ENCODE measurements at regions not wholly inside any gene's neighbourhood (a gene's known extent, or its start where the extent isn't known, plus 50 kb on each side); places are given as distances from the start of the nearest gene placed in this dataset.
A peak's percentile ranks its signal among the peaks of the same experiment; 100 is the strongest.

DNA sequence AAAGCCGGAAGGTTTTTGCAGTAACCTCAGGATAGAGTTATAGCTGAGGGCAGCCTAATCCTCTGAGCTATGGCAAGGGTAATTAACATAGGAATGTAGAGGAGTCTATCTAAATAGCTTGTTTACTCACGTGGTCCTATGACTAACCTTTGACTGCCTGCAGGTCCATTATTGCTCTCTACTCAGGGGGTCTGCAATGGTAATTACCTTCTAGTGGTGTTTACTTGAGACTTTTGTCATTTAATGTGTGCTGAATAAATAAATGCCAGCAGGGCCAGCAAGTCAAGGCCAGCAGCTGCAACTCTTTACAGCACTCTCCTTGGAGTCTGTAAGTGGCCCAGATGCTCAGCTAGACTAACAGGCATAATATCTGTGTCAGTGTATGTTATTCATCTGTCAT lies 212.7 kb upstream of the FMR1 start:
- no peak for DNase-seq

DNA sequence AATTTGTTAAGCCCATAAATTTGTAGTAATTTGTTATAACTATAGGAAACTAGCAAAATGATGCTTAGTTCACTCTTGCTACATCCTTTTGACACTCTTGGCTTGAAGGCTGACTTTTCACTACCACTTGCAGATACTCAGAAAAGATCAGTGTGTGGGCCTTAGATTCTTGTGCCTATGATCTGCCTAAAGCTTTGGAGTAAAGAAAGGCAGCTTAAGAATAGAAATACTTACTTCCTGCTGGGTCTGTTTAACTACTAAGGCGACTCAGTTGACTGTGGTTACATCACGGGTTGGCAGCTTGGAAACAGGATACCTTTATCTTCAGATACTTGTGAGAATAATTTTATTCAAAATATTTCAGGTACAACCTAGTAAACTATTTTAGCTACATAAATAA lies 201.4 kb upstream of the FMR1 start:
- DNase-seq: no peak

DNA sequence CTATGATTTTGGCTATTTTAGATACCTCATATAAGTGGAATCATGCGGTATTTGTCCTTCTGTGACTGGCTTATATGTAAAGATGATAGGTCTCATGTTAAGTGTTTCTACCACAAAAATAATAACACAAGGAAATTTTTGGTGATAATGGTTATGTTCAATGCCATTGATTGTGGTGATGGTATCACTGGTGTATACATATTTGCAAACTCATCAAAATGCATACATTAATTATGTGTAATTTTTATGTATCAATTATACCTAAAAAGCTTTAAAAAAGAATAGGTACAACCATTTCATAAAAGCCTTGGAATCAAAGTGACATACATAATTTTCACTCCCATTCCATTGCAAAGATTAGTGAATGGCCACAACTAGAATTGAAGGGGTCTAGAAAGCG lies 178.3 kb upstream of the FMR1 start:
- no peak for DNase-seq

DNA sequence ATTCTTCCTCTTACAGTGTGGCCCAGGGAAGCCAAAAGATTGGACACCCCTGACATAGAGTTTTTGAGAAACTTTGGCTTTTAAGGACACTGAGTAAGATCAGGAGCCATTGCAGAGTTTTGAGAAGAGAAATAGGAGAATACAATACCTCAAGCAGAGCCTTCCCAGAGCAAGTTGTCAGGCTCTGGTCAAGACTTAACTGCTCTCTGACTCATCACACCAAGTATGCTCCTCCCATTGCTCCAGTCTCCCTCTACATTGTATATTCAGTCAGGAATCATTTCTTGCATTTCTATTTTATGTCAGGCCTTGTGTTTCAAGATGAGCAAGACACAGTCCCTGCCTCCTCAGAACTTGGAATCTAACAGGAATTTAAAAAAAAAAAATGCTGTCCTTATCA lies 176.4 kb upstream of the FMR1 start:
- no peak for DNase-seq

DNA sequence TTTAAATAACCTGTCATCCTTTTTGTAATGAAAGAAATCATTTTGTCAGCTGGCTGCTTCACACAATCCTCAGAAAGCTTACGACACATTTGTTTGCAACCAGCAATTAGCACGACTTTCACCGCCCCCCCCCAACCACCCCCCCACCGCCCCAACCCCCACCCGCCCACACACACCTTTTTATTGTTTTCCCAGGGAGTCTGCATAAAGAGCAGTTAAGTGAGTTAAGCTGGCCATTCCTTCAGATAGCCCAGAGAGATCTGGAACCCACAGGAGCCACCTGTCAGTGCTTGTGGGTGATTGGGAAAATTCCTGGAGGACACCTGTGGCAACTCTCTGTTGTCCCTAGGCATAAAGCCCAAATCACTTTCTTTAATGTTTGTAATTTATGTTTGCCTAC lies 175.7 kb upstream of the FMR1 start:
- DNase-seq: no peak

DNA sequence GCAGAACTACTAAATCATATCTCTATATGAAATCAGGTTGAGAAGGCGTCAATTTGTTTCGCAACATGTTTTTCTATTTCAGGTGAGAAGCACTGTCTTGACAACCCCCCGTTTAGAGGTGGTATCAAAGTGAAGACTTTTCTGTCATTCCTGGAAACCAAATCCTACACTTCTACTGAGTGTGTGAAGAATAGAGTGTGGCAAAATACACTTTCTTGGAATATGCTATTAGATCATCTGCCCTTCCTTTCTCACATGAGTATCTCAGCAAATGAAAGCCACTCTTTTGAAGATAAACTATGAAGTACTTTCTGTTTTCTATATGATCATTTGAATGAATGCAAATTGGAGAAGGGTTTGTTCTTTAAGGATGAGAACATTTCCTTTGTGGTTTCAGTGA lies 174.0 kb upstream of the FMR1 start:
- peak in 1 of 4 experiments; percentile 3 for DNase-seq

DNA sequence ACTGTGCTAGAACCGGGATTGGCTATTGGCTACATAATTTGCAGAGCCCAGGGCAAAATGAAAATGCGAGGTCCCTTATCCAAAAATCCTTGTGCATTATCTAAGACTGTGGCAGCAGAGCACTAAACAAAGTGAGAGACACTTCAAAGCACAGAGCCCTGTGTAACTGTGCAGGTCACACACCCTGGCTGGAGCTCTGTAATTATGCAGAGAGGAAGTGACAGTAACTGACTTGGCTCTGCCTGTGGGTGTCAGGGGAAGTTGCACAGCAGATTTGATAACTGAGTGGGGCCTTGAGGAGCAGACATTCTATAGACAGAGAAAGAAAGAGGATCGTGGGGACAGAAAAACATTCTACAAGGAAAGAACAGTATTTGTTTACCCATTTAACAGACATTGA lies 173.5 kb upstream of the FMR1 start:
- peak; percentile 27 to 61 (median 50) for DNase-seq

DNA sequence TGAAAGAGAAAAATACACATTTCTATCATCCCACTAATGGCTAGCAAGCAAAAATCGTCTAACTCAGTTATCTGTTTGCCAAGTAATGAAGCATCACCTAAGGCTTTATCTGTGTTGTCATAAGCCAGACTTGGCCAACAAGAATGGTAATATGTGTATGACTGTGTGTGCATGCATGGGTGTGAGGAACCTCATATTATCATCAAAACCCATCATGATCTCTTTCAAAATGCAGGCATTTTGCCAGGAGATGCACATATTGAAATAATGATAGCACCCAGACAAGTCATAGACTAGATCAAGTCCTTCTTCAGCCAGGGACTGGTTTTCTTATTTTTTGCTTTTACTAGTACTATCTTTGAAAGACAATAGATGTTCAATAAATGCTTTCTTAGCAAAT lies 172.5 kb upstream of the FMR1 start:
- DNase-seq: no peak

DNA sequence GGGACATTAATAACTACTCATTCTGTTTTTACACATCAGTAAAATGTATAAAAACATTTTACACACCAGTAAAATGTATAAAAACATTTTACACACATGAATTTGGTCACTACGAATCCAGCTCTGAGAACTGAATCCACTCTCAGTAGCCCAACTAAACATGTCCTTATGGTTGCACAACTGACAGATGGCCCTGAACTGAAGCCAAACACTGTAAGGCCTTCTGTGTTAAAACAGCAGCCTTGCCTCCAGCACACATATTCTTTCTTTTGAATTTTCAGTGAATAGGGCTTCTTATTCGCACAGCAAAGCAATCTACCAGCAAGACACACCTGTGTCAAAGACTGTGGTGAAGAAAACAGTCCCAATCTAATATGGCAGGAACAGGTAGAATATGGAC lies 169.9 kb upstream of the FMR1 start:
- no peak for DNase-seq

DNA sequence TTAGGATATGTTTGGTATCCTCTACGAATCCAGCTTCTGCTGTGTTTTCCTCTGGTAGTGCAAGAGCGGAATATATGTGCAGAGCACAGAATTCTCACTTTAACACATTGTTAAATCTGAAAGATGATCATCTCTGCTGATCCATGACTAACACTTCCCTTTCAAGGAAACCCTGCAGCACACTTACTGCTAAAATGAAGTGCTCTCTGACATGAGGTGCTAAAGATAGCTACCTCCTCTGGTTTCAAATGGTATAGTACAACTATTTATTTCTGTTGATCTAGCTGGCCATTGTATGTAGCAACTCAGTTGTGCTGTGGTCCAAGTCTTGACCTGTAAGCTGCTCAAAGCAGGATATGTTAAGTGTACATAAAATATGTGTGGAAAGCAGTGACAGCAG lies 162.4 kb upstream of the FMR1 start:
- no peak for DNase-seq

DNA sequence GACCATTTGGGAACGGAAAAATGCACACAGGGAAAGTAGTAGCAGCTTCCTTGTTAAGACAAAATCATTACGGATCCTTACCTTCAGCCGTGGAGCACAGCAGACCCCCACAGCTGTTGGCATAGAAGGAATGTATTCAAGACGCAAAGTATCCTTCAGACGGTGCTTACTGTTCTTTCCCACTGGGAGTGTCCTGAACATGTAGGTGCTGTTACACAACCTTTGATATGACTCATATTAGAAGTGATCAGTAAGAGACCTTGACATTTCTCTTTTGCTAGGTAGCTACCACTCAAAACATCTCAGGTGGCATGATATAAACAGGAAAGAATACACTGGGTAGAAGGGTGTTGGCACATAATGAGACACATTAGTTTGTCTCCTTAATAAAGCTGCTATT lies 154.0 kb upstream of the FMR1 start:
- DNase-seq: no peak

DNA sequence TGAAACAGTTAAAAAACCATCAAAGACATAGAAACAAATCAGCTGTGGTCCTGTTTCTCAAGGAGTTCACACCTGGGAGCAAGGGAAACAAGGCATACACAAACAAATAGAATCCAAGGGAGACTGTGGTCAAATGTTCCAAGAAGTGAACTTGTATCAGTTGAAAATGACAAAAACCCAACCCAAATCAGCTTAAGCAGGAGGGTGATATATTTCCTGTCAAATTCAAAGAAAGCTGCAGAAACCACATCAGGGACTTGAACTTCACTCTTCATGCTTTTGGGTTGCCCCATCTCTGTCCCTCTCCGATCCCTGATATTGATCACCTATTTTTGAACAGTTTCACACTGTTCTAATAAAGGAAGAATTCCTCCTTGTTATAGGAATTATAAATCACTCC lies 148.6 kb upstream of the FMR1 start:
- no peak for DNase-seq

DNA sequence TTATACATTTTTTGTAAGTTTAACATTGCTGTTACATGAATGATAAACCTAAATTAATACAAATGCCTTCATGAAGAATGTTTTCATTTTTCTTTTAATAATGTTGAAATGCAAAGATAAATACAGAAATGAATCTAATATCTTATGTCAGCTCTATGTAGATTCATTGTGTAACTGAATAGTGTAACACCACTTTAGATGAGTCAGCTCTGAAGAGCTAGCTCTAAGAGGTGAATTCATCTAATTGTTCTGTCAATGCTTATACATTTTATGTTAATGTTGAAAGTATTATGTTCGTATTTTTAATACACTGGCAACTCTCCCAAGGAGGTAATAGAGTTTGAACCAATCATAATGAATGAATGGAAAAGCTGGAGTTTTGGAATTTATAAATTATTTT lies 146.9 kb upstream of the FMR1 start:
- no peak for DNase-seq

DNA sequence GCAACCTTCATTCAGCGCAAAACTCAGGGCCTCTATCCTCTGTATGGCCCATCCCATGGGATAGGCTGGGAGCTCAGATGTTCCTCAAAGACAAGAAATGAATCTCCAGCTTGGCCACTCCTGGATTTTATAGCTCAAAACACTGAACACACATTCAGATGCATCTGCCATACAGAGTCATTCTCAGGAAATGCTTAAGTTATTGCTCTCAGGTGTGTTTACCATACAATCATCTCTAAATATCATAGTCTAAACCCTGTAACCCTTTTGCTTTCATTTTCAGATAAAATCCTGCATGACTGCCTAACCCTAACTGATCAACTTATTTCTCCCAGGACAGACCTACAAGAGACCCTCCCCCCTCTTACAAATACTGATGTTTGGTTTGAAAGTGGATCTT lies 140.9 kb upstream of the FMR1 start:
- no peak for DNase-seq

DNA sequence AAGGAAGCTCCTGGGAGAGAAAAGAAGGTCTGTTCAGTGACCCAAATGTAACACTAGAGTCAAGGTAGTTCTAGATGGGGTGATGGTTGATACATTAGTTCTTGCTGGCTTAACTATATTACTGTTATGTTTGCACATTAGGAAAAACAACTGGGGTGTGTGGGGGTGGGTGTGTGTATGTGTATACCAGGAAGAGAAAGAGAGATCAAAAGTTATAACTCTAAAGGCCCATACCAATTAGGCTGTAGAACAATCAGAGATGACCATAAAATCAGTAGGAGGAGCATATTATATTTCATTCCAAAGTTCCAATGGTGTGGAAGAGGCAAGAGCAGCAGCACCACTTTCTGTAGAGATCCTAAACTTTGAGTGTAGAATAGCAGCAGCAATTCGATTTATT lies 134.7 kb upstream of the FMR1 start:
- no peak for DNase-seq

DNA sequence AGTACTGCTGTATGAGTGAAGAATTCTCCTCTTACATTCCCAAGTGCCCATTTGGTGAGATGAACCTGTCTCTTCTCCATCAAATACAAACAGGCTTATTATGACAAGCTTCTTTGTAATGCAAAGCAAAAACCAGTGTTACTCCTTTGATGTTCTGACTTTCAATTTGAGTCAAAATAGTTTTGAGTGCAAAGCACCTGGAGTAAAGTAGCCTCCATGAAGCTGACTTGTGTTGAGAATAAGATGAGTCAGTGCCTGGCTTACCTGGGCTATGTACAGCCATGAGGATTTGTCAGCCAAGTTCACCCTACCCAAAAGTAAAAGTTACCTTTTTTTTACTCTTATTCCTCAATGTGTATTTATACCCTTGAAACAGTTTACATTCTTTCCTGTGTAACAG lies 132.5 kb upstream of the FMR1 start:
- no peak for DNase-seq

DNA sequence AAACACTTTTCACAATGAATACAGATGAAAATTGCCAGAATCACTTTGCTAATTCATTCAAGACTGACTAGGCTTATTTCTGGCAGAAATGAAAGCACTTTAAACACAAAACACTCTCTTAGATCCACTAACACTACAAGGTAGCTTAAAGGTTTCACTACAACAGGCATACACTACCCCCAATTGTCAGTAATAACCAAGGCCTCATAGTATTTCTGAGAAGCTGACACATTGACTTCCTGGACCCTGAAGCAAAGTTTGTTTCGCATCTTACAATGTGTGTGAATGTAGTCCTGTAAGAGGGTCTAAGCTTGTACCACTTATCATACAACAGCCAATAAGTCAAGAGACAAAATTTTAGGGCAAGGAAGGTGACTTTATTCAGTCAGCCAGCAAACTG lies 129.9 kb upstream of the FMR1 start:
- no peak for DNase-seq

DNA sequence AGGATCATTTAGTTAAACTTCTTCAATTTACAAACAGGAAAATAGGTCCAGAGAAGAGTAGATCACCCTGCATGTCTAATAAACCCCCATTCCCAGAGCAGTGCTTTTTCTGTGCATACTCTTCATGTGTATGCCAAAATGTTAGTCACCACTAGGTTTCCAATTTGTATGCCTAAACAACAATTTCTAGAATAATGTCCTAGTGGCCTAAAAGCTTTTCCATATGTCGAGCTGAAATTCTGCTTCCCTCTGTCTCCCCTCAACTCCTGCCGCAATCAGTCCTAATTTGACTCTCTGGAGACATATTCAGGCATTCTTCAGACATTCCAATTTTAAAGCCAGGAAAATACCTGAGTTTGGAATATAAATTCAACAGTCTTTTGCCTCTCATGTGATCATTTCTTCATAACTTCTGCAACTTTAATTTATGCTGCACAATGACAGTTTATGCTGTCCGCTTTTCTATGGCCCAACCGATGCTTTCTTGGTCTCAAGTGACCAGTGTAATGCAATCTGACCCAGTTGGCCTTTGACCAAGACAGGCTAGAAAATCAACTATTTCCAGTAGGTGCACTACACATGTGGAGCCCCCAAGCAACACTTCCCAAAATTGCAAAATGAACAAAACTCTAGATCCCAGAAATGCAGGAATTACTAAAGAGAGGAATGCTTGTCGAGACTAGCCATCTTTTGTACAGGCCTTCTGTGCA lies 122.9 kb upstream of the FMR1 start:
- no peak for DNase-seq

DNA sequence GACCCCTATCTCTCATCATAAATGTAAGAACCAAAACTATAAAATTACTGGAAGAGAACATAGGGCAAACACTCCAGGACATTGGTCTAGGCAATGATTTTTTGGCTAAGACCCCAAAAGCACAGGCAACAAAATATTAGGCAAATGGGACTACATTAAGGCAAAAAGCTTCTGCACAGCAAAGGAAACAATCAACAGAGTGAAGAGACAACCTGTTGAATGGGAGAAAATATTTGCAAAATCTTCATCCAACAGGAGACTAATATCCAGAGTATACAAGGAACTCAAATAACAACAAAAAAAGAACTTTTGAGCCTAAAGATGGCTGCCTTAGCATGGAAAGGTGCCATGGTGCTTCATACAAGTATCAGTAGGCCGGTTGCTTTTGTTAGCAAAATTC lies 111.1 kb upstream of the FMR1 start:
- DNase-seq: no peak

DNA sequence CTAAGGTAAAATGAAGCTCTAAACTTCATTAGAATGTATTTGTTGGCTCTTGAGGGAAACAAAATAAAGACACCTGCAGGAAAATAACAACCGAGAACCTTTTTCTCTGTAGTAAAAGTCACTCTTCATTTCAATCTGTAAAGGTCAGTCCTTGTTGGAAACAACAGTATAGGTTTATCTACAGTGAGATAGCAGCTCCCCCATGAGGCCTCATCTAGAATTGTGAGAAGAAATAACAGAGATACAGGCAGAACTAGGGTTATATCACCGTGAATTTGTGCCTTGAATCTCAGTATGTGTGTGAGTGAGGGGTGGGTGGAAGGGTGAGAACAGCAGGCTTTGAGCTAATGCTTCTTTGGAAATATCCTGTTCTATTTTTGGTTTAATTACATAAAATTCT lies 107.8 kb upstream of the FMR1 start:
- DNase-seq: peak; percentile 21 to 49 (median 39)

DNA sequence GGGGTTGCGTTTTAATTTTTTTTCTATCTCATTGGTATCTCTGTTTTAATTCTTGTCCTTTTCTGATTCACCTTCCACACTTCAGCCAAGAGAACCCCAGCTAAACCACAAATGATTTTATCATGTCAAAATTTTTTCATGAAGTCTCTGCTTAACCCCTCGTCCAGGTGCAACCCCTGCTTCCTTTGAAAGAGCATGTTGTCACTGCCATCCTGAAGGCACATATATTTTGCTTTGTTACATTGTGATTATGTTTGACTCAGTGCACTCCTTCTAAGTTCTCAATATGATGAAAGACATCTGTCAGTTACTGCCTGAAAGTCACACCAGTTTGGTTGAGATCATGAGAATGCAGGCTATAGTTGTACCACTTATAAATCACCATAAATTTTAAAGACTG lies 99.9 kb upstream of the FMR1 start:
- DNase-seq: no peak

DNA sequence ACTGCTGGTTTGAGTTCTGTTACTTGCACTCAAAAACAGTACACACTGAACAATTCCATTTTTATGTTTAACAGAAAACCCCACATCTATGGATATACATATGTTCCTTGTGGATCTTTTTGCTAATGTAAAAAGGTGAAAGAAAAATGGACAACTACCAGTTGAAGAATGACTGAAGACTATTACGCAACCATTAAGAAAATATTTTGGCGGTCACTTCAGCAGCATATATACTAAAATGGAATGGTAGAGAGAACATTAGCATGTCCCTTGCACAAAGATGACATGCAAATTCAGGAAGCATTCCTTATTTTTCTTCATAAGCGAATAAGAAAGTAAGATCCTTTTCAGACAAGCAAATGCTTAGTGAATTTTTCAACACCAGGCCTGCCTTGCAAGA lies 84.6 kb upstream of the FMR1 start:
- no peak for DNase-seq

DNA sequence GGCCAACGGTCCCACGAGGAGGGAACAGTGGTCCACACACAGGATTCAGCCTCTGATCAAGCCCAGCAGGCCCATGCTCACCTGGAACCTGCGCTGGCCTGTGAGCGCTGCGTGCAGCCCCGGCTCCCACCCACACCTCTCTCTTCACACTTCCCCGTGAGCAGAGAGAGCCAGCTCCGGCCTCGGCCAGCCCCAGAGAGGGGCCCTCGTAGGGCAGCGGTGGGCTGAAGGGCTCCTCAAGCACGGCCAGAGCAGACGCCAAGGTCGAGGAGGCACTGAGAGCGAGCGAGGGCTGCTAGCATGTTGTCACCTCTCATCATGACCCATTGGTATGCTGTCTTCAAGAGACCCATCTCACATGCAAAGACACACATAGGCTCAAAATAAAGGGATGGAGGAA lies 83.0 kb upstream of the FMR1 start:
- DNase-seq: no peak

DNA sequence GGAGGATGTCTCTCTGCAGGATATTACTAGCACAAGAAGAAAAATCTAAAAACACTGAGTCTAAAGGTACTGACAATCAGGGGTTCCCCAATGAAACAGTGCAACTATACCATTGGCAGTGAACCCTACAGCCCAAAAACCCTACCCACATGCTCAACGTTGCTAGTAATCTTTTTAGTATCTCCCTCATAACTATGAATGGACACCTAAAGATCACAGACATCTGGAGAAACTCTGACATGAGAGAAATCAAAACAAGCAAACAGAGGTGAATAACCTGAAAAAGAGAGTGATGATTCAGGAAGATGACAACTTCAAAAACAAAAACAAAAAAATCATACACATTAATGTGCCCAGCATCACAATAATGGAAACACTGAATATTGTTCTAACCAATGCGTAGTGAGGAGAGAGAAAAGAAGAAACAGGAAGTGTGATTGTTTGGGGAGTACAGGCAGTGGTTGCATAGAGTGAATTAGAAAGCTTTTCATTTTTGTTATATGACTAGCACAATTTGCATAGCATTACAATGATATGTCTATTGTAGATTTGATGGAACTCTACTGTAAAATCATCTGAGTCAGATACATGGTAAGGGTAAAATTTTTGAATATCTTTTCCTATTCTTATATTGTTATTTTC lies 78.9 kb upstream of the FMR1 start:
- DNase-seq: no peak
